Stimulated activated CD8-positive, alpha-beta memory T cell treated with anti-CD3 and anti-CD28 coated beads, Interleukin-7, amount 100 ng/mL, for 1 hour (primary cell): ENCODE measurements at regions not wholly inside any gene's neighbourhood (a gene's known extent, or its start where the extent isn't known, plus 50 kb on each side); places are given as distances from the start of the nearest gene placed in this dataset.

Experiments
- DNase-seq, 2 donors: peaks; one replicate each; pipeline ENCODE4 v3.0.0-alpha.2; 2020; ENCODE audit warnings: low read depth in 2 of 2

GRCh38 chr18:77517901-77518300, 268.3 kb downstream of the GALR1 start:
- no peak for DNase-seq

GRCh38 chr18:77520767-77521166, 271.1 kb downstream of the GALR1 start:
- no peak for DNase-seq

- no peak for DNase-seq
These were observed 272.5 kb downstream of the GALR1 start for GRCh38 chr18:77522051-77522675.

DNA sequence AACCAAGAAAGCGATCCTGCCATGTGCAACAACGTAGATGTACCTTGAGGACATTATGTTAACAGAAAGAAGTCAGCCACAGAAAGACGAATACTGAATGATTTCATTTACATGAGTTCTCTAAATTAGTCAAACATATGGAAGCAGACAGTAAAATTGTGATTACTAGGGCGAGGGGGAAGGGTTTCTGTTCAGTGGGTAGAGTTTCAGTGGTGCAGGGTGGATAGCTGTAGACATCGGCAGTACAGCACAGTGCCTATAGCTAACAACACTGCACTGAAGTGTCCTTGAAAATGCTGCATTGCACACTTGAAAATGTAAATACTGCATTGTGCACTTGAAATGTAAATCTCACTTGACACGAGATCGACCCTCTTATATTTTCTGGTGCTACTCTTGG, 275.3 kb downstream of the GALR1 start:
- no peak for DNase-seq

DNA sequence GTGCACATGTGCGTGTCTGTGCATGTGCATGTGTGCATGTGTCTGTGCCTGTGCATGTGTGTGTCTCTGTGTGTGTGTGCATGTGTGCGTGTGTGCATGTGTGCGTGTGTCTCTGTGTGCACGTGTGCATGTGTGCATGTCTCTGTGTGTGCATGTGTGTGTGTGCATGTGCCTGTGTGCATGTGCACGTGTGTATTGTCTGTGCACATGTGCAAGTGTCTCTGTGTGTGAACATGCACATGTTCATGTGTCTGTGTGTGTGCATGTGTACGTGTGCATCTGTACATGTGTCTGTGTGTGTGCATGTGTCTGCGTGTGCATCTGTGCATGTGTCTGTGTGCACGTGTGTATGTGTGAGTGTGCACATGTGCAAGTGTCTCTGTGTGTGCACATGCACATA, 277.3 kb downstream of the GALR1 start:
- DNase-seq: no peak

- no peak for DNase-seq
These were observed 279.2 kb downstream of the GALR1 start for GRCh38 chr18:77528872-77529271.

GRCh38 chr18:77529492-77530176, 280.0 kb downstream of the GALR1 start:
- no peak for DNase-seq

DNA sequence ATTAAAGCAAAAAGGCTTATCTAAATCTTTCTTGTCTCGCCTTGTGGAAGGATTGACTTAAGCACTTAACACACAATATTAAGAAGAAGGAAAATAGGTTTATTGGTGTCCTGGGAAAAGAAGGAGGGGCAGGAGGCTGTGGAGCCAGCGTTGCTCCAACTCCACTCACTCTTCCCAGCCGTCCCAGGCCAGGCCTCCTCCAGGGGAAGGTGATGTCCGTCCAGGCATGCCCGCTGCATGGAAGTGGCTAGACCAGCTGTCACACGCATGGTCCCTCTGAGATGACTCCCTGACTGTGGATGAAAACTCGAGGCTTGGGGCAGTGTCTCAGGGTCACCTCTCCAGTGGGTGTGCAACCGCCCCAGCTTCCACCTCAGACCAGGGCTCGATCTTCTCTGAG, 281.1 kb downstream of the GALR1 start:
- no peak for DNase-seq

DNA sequence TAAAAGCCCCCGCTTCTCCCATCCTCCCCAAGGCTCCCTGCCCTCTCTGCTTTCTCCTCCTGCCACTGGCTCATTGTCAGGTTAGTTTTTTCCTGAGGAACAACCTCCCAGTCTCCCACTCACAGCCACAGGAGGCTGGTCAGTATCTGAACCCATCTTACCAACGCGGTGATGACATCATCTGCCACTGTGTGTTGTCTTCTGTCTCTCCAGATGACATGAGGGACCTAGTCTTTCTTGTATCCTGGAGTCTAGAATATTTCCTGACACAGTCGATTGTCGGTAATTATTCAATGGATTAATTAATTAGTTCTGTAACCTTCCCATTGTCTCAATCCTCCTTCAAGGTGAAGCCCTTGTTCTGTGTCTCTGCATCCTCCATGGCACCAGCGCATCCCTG, 290.2 kb downstream of the GALR1 start:
- DNase-seq: no peak

- DNase-seq: no peak
These were observed 295.1 kb downstream of the GALR1 start for GRCh38 chr18:77544792-77545191.

DNA sequence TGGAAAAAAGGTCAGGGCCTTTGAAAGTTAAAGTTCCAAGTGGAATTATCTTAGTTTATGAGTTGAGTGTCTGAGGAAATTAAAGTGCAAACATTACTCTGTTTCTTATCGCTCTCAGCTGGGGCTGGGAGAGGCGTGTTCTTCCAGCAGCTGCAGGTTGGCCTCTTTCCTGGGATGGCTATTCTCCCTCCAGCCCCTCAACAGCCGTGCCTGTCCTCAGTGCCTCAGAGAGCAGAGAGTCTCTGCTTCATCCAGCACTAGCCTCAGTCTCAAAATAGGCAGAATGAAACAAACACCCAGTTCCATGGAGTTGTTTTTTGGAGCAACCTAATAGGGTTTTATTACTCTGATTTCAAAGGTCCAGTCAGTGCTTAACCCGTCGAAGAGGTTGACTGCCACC, 298.1 kb downstream of the GALR1 start:
- no peak for DNase-seq

GRCh38 chr18:77548790-77549420, 299.3 kb downstream of the GALR1 start:
- DNase-seq: no peak

DNA sequence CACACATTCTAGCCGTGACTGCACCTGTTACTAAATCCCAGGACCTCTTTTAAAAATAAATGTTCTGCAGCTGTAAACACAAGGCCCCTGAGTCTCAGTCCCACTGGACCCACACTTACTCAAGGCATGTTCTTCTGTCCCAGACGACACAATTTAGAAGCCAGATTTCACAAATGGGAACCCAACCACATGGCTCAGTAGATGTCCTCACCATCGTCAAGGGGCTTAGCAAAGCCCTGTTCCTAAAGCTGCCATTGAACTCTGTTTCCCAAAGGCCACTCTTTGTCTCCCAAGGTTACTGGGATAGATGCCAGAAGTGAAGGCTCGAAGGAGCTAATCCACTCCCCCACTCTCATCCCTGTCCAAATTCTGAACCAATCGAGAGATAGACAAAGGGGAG, 301.0 kb downstream of the GALR1 start:
- DNase-seq: no peak

GRCh38 chr18:77551055-77551454, 301.4 kb downstream of the GALR1 start:
- DNase-seq: no peak

GRCh38 chr18:77552945-77553344, 303.3 kb downstream of the GALR1 start:
- DNase-seq: no peak

- no peak for DNase-seq
These were observed 304.4 kb downstream of the GALR1 start for GRCh38 chr18:77554061-77554460.

DNA sequence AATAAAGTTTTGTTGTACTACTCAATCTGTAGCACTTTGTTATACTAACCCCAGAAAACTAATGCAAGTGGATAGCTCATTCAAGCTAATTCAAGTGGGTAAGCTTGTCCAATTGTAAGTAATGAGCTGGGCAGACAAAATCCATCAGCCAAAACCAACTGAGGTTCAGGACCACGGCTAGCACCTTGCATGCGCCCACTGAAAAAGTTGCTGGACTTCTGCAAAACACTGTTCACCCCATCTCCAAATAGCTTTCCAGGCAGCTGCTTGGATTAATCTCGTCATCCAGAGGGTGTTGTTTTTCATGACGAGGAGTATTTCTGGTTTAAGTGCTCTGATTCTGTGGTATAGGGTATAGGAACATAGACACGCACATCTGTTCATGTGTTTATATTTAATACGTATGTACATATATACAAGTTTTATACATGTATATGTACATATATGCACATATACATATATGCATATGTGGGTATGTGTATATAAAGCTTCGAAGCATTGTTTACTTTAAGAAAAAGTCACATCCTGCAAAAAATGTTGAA, 307.5 kb downstream of the GALR1 start:
- DNase-seq: no peak

DNA sequence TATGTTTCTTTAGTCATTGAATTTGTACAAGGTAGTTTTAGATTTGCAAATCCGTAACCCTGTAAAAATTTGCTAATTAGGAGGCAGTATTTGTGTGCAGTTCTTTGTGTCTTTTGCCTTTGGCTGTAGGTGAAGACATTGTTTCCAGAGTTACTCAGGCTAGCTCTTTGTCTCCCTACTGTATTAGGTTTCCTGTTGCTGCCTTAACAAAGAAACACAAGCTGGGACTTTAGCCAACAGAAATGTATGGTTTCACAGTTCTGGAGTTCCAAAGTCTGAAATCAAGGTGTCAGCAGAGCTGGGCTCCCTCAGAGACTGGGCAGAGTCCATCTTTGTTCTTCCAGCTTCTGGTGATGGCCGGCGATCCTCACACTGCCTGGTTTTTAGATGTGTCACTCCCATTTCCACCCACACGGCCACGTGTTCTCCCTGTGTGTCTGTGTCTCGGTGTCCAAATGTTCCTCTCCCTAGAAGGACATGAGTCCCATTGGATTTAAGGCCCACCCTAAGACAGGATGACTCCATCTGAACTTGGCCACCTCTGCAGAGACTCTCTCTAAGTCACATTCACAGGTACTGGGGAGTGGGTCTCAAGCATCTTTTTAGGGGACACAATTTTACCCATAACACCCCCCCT, 309.7 kb downstream of the GALR1 start:
- DNase-seq: no peak

DNA sequence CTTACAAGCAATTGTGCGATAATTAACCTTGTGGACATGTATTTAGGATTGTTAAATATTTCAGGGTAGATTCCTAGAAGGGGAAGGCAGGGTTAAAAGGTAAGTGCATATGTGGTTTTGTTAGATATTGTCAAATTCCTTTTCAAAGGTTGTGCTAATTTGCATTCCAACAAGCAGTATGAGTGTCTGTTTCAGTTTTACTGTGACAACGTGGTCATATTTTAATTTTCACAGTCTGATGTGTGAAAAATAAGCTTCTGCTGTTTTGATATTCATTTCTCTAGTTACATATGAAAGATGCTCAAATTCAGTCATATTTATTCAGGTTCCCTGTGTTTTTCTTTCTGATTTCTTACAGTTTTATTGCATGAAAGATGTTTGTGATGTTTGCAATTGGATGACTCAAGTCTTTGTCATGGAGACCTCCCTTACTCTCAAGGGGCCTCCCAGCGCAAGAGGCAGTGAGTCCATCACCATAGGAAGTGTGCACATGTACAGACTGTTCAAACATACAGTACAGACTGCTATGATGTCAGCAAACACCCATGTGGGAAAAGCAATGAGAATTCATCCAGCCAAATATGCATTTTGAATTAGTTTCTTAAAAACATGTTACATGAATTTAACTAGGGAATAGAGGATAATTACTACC, 310.8 kb downstream of the GALR1 start:
- no peak for DNase-seq

DNA sequence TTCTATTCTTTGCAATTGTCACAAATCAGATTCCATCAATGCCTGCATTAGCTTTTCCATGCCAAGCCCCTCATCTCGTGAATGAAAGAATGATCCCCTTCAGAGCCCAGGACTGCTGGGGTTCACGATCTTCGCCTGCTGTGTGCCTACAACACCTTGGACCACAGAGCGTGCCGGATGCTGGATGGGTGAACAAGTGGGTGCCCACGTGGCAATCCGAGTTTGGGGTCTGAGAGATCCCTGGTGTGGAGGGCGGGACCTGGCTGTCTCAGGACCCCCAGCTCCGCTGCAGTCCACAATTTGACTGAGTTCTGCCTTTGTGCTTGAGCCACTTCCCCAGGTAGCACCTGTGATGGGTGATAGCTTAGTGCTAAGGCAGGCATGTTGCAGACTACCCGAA, 317.0 kb downstream of the GALR1 start:
- DNase-seq: no peak

- DNase-seq: no peak
These were observed 317.6 kb downstream of the GALR1 start for GRCh38 chr18:77567205-77567604.

DNA sequence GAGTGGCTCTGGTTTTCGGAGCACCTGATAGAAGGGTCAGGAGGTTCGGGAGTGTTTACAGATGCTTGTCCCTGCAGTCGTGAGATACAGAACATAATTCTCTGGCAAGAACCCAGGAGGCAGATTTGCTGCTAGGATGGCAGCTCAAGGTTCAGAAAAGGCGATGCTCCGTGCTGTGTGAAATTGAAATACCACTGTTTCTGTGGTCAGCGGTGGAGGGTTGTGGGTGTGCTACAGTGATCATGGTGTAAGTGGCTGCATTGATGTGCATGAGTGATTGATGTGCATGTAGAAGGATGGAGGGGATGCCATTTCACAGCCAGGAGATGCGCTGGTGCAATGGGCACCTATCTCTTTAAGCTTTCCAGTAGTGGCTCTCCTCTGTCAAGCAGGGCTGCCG, 322.1 kb downstream of the GALR1 start:
- no peak for DNase-seq
